GM21381 (cell line): ENCODE measurements at regions not wholly inside any gene's neighbourhood (a gene's known extent, or its start where the extent isn't known, plus 50 kb on each side); places are given as distances from the start of the nearest gene placed in this dataset.
A peak's percentile ranks its signal among the peaks of the same experiment; 100 is the strongest.

Experiments
- ATAC-seq: cut with Tn5 transposase; IDR thresholded peaks from one replicate; pipeline ENCODE4 v1.9.1; 2021; ENCODE audit warnings: mild to moderate bottlenecking, moderate library complexity; ENCODE audit not compliant: unreplicated experiment

DNA sequence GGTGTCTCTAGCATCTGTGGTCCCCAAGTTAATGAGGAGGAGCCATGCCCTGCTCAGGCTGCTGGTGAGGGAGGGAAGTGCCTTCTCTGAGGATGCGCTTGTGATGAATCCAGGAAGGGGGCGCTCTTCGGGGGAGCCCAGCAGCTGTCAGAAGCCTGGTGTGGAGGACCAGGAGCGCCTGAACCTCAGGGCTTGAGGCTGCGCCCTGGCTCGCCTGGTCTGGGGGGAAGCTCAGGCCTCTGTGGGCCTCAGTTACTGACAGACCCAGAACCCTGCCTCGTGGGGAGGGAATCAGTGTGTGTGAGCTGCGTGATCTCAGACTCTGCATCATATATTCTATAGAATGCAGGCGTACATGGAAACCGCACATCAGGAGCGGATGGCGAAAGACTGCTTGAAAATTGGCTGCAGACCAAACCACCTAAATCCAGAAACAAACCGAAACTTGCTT, 126.1 kb downstream of the SEC14L1 start:
- ATAC-seq, result no peak

DNA sequence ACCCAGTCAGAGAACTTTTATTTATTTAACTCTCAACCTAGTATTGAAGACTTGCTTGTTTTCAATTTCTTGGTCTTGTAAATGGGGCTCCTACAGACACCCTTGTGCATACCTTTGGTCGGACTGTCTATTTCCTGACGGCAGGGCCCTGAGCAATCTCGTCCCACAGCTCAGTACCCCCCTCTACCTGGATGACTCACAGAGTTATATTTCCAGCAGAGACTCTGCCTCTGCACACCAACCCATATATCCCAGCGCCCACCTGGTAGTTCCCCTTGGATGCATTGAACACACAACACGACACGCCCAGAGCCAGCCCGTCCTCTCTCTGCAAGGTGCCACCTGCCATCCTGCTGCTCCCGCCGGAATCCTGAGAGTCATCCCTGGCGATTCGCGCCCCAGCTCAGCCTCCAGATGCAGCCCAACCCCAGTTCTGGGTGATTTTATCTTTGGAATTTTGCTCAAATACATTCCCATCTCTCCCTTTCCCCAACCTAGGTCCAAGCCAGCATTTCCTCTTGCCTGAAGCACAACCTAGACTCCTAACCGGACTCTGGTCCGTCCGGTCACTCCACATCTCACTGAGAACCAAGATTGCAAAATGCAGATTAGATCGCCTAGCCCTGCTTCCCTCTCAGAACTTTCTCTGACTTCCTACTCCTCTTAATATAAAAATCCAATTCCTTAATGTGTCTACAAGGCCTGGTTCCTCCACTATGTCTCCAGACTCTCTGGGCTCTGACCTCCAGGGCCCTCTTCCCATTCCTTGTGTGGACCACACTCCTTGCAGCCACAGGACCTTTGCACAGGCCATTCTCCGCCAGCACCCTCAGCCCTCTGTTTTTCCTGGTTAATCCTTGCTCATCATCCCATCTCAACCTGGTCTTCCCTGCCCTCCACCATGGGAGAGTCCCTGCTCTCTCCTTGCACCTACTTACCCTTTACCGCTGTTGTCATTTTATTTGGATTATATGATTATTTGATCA, 129.2 kb downstream of the SEC14L1 start:
- ATAC-seq, result no peak

DNA sequence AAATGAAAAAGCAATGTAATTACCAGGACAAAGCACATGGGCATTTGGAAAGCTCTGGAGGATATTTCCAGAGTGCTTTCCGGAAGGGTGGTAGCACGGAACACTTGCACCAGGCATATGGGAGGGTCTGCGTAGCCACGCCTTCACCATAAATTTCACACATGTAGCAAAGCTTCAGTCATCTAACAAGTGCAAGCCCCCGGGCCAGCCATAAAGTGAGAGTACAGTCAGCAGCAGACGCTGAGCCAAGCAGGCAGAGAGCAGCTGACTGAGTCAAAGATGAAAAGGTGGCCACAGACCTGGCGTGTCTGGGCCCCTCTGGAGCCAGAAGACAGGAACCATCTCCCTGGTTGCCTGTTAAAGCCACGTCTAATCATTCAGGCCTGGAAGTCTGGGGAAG, 130.6 kb downstream of the SEC14L1 start:
- no peak for ATAC-seq

- ATAC-seq, result no peak
Measured at GRCh38 chr17:77273397-77274085, 132.8 kb downstream of the SEC14L1 start.

DNA sequence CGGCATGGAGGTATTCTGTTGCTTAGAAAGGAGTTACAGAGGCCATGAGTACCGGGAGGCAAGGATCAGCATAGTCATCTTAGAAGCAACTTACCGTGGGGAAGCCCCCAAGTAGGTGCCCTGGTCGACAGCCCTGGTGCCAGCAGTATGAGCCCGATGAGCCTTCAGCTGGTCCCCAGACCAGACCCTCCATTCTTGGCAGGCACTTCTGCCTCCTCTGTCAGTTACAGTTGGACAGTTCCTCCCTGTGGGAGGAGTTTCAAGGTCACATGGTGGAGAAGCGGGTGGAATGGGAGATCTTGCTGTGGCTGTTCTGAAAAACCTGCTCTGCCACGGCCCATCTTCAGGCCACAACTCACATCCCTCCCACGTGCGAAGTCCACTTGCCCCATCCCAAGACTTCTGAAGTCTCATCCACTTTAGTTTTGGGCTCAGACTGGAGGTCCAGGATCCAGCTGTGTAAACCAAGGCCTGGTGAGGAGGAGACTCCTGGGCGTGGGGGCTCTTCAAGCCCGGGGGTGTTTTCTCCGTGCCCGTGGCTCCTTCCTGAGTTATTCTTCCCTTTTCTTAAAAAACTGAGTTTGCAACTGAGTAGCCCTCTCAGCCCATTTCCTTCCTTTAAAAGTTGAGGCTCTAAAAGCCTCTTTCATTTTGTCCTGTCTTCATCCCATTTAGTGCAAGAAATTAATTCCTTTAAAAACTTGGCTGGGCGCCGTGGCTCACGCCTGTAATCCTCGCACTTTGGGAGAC, 133.5 kb downstream of the SEC14L1 start:
- no peak for ATAC-seq

GRCh38 chr17:77279448-77280303, 138.9 kb downstream of the SEC14L1 start:
- no peak for ATAC-seq

- no peak for ATAC-seq
Measured at GRCh38 chr17:77280304-77281121, 139.7 kb downstream of the SEC14L1 start.

DNA sequence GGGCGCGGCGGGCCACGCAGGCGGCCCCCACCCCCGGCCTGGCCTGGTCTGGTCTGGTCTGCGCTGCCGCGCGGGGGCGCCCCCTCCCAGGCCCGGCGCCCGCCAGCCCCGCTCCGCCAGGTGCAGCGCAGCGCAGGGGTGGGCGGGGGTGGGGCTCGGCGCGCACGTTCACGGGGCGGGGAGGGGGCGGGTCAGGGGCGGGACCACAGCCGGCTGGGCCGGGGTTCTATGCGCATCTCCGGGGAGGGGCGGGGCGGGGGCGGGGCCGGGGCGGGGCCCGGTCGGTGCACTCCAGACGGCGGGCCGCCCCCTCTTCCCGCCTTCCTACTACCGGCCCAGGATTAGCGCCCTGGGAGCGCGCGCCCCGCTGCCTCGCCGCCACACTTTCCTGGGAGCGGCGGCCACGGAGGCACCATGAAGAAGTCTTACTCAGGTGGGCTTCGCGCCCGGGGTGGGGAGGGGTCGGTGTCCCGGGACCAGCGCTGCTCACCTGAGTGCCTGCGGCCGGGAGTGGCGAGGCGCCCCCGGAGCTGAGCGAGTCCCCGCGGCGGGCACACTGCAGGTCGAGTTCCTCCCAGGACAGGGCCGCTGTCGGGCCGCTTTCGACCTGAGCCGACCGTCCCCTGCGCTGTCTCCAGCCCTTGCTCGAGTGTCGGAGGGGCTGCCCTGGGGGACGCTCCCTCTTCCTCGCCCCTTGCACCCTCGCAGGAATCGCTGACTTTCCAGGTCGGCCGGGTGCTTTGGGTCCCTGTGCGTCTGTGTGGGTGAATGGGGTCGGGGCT, 140.5 kb downstream of the SEC14L1 start:
- peak; percentile 80 for ATAC-seq

DNA sequence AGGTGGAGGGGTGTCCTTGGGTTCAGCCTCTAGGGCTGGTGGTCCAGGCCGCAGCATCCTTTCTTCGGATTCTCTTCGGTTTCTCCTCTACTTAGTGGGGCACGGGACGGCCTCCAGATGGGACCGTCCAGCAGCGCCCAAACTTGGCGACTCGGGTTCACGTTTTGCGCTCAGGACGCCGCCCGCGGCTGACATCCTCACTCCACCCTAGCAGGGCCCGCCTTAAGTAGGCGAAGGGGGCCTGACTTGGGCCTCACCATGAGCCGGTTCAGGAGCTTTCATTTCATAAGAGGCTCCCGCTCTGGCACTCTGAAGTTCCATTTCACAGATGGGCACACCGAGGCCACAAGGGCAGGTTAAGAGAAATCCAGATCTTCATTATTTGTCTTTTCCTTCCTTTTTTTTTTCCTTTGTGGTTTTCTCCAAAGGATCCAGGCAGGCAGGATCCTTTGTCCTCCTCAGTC, 141.2 kb downstream of the SEC14L1 start:
- peak; percentile 4 for ATAC-seq

GRCh38 chr17:77282524-77283515, 142.1 kb downstream of the SEC14L1 start:
- ATAC-seq, result no peak

- no peak for ATAC-seq
Measured at GRCh38 chr17:77284023-77284617, 143.4 kb downstream of the SEC14L1 start.

DNA sequence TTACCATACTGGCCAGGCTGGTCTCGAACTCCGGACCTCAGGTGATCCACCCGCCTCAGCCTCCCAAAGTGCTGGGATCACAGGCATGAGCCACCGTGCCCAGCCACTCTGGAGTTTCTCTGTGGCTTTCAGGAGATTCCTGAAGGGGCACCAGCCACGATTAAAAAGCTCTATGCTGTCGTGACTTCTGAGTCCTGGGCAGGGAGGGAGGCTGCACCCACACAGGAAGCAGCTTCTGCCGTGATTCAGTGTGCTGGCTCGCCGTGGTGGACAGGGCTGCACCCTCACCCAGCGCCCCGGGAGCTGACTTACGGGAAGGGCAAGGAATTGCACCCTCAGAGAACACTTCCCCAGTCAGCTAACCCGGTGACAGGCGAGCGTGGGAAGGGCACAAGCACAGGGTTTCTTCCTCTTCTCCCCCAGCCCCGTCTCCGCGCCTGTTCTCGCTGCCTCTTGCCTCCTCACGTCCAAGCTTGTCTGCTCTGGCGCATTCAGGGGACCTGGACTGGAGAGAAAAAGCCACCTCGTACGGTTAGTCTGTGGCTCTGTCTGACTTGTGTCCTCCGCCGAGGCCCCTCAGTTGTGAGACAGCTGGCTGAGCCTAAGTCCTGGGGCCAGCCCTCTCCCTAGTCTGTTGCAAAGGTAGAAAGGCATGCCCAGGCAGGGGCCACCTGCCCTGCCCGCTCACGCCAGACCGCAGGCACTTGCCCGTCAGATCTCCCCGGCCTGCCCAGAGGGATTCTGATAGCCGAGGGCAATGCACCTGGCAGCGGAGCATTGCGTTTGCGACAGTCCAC, 145.0 kb downstream of the SEC14L1 start:
- no peak for ATAC-seq

- ATAC-seq, result no peak
Measured at GRCh38 chr17:77286391-77286640, 145.5 kb downstream of the SEC14L1 start.

GRCh38 chr17:77286641-77287431, 146.1 kb downstream of the SEC14L1 start:
- no peak for ATAC-seq

DNA sequence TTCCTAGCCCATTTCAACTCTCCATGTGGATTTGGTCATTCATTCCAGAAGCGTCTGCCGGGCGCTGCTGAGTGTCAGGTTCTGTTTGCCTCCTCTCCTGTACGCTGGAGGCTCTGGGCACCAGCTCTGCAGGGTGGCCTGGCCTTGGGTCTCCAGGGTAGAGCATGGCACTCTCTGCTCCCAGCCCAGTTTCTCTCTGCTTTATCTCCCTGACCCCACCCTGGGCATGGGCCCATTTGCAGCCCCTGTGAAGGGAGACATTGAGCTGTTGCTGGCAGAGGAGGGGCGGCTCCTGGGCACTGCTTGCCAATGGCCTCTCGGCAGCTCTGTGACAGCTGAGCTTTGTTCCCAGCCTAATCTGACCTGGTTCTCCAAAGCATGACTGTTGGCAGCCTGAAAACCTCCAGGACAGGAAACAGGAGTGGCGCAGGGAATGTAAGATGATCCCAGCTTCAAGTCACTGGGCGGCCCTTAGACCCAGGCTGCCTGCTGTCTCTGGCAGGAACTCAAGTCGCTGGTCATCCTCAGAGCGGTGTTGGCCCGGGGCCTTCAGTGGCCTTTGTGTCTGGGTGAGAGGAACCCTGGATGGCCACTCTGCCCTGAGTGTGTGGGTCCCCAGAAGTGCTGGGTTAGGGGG, 146.8 kb downstream of the SEC14L1 start:
- no peak for ATAC-seq
